Stomach (tissue), 4 donors: ENCODE measurements at regions not wholly inside any gene's neighbourhood (a gene's known extent, or its start where the extent isn't known, plus 50 kb on each side); places are given as distances from the start of the nearest gene placed in this dataset.
"Not testable (repeated sequence)": the region's sequence is repeated elsewhere in the genome, so short reads cannot be mapped to it uniquely, and the experiment has no call there.

ENCODE experiments used
- CTCF ChIP-seq, 7 experiments: fragments of 450-650 bp in 4 of 7; fragments of 200-600 bp in 3 of 7; sonication (generic) in 3 of 7; IDR thresholded peaks; one replicate each; pipeline ENCODE4 v1.5.1; 2016 to 2019; ENCODE audit warnings: antibody characterized with exemption in 7 of 7, control low read depth in 2 of 7, mild to moderate bottlenecking in 1 of 7
- EP300 ChIP-seq: sonication (generic); formaldehyde crosslinking; IDR thresholded peaks from one replicate; pipeline ENCODE4 v1.6.1; 2017; ENCODE audit warnings: antibody characterized with exemption
- POLR2A ChIP-seq, 4 donors: fragments of 450-650 bp; IDR thresholded peaks; one replicate each; pipeline ENCODE4 v1.6.1; 2016; ENCODE audit warnings: antibody characterized with exemption in 4 of 4, control low read depth in 2 of 4, mild to moderate bottlenecking in 1 of 4, moderate library complexity in 1 of 4
- POLR2AphosphoS5 ChIP-seq, 3 donors: sonication (generic); formaldehyde crosslinking; IDR thresholded peaks; one replicate each; pipeline ENCODE4 v1.6.1; 2016; ENCODE audit warnings: antibody characterized with exemption in 3 of 3

DNA sequence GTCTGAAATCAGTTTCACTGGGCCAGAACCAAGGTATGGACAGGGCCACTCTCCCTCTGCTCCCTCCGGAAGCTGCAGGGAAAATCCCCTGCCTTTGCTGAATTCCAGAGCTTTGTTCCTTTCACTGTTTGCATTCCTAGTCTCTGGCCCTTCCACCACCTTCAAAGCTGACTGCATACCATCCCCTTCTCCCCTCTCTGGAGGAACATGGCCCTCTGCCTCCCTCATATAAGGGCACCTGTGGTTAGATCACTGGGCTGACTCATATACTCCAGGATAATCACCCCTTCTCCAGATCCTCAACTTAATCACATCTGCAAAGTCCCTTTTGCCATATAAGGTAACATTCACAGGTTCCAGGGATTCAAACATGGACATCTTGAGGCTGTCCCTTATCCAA is 236.8 kb upstream of the NBPF12 start:
- not testable (repeated sequence) for TF ChIP-seq CTCF (IDR thresholded peaks at IDR 0.05); POLR2A (IDR thresholded peaks at IDR 0.05); POLR2AphosphoS5 (IDR thresholded peaks at IDR 0.05); EP300
